Neuronal stem cell (in vitro differentiated cells): ENCODE measurements at regions not wholly inside any gene's neighbourhood (a gene's known extent, or its start where the extent isn't known, plus 50 kb on each side); places are given as distances from the start of the nearest gene placed in this dataset.

ENCODE experiments used
- DNase-seq: peaks from one replicate; pipeline ENCODE4 v3.0.0-alpha.2; 2013; ENCODE audit warnings: low spot score
- H2AFZ ChIP-seq: one replicate; pipeline ENCODE4 v1.6.1; 2013; ENCODE audit warnings: mild to moderate bottlenecking, low read length, inconsistent platforms
- H2AK5ac ChIP-seq: 2 replicates; pipeline ENCODE4 v1.6.1; 2013; ENCODE audit warnings: low read depth, mild to moderate bottlenecking, inconsistent platforms, low read length, moderate library complexity, mixed read lengths
- H2BK120ac ChIP-seq: 2 replicates; pipeline ENCODE4 v1.6.1; 2013; ENCODE audit warnings: low read depth, mild to moderate bottlenecking, inconsistent platforms, low read length, moderate library complexity, mixed read lengths
- H2BK12ac ChIP-seq: one replicate; pipeline ENCODE4 v1.6.1; 2013; ENCODE audit warnings: low read length, inconsistent platforms
- H2BK15ac ChIP-seq: 2 replicates; pipeline ENCODE4 v1.6.1; 2013; ENCODE audit warnings: mild to moderate bottlenecking, low read length, inconsistent platforms, mixed read lengths
- H2BK5ac ChIP-seq: one replicate; pipeline ENCODE4 v1.6.1; 2013; ENCODE audit warnings: inconsistent platforms, mild to moderate bottlenecking, low read length, moderate library complexity
- H3K14ac ChIP-seq: one replicate; pipeline ENCODE4 v1.6.1; 2013; ENCODE audit warnings: low read length, inconsistent platforms
- H3K18ac ChIP-seq: 2 replicates; pipeline ENCODE4 v1.6.1; 2013; ENCODE audit warnings: low read length, inconsistent platforms
- H3K23ac ChIP-seq: 2 replicates; pipeline ENCODE4 v1.6.1; 2013; ENCODE audit warnings: low read depth, mild to moderate bottlenecking, mixed read lengths, low read length, inconsistent platforms; ENCODE audit not compliant: poor library complexity
- H3K27ac ChIP-seq: replicated peaks from 3 replicates; pipeline ENCODE4 v1.5.1; 2013; ENCODE audit warnings: low read length, inconsistent platforms
- H3K27me3 ChIP-seq, 3 experiments: 2 replicates each; pipeline ENCODE4 v1.6.1; 2013; ENCODE audit warnings: low read length in 3 of 3, mild to moderate bottlenecking in 2 of 3, inconsistent platforms in 1 of 3, low read depth in 1 of 3, mixed read lengths in 1 of 3, moderate library complexity in 1 of 3; ENCODE audit not compliant: control insufficient read depth in 3 of 3, insufficient read depth in 3 of 3
- H3K36me3 ChIP-seq, 2 donors: replicated peaks in 1 of 2; 2 replicates each; pipeline ENCODE4 v1.6.1; 2013; ENCODE audit warnings: low read length in 2 of 2; ENCODE audit not compliant: control insufficient read depth in 2 of 2, insufficient read depth in 2 of 2
- H3K4ac ChIP-seq: 2 replicates; pipeline ENCODE4 v1.6.1; 2013; ENCODE audit warnings: inconsistent platforms, mild to moderate bottlenecking, low read length, moderate library complexity
- H3K4me1 ChIP-seq, 2 donors: 1 replicate in 1 of 2; 2 replicates in 1 of 2; pipeline ENCODE4 v1.6.1; 2013; ENCODE audit warnings: low read length in 2 of 2, low read depth in 1 of 2; ENCODE audit not compliant: control insufficient read depth in 2 of 2, insufficient read depth in 1 of 2
- H3K4me2 ChIP-seq: one replicate; pipeline ENCODE4 v1.6.1; 2013; ENCODE audit warnings: mild to moderate bottlenecking, low read length, inconsistent platforms; ENCODE audit not compliant: insufficient read depth, poor library complexity, severe bottlenecking
- H3K4me3 ChIP-seq, 2 donors: 2 replicates each; pipeline ENCODE4 v1.5.1; 2013; ENCODE audit warnings: low read length in 2 of 2, mild to moderate bottlenecking in 2 of 2, inconsistent platforms in 1 of 2, moderate library complexity in 1 of 2
- H3K79me1 ChIP-seq: one replicate; pipeline ENCODE4 v1.6.1; 2013; ENCODE audit warnings: low read depth, mild to moderate bottlenecking, inconsistent platforms, low read length, moderate library complexity
- H3K9ac ChIP-seq: one replicate; pipeline ENCODE4 v1.6.1; 2013; ENCODE audit warnings: mild to moderate bottlenecking, low read depth, low read length, inconsistent platforms; ENCODE audit not compliant: poor library complexity
- H3K9me3 ChIP-seq, 2 donors: replicated peaks in 1 of 2; 2 replicates each; pipeline versions ENCODE3 to v1.6.1; 2013; ENCODE audit warnings: low read length in 2 of 2, mild to moderate bottlenecking in 2 of 2, inconsistent platforms in 1 of 2, low read depth in 1 of 2, mixed read lengths in 1 of 2, moderate library complexity in 1 of 2; ENCODE audit not compliant: control insufficient read depth in 2 of 2, insufficient read depth in 1 of 2
- H4K8ac ChIP-seq: one replicate; pipeline ENCODE4 v1.6.1; 2013; ENCODE audit warnings: low read depth, mild to moderate bottlenecking, inconsistent platforms, low read length, moderate library complexity
- H4K91ac ChIP-seq: one replicate; pipeline ENCODE4 v1.6.1; 2013; ENCODE audit warnings: low read length, low read depth, mild to moderate bottlenecking, inconsistent platforms; ENCODE audit not compliant: poor library complexity
- WGBS, 2 donors: extraction: QIAGEN DNeasy Blood & Tissue Kit; methylation state at CpG; one replicate each; pipeline ENCODE4 v1.1.7; 2013; ENCODE audit warnings: missing lambda C conversion rate in 2 of 2, mixed read lengths in 1 of 2; ENCODE audit not compliant: insufficient read length in 2 of 2, insufficient replicate concordance in 1 of 2; ENCODE audit errors: extremely low coverage in 2 of 2; 5-methylcytosine and 5-hydroxymethylcytosine counted together

DNA sequence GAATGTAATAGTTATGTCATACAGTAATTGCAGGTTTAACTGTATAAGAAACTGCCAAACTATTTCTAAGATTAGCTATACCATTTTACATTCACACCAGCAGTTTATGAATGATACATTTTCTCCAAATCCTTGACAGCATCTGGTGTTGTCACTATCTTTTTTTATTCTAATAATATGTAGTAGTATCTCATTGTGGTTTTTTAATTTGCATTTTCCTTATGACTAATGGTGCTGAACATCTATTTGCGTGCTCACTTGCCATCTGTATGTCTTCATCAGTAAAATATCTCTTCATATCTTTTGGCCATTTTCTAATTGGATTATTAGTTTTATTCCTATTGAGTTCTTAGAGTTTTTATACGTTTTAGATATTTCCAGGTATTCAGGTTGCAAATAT lies 994.0 kb upstream of the SEMA6D start:
- no peak overlapping the region for H4K8ac ChIP-seq
- no peak overlapping the region for H3K4ac ChIP-seq
- H2BK5ac ChIP-seq: no peak overlapping the region
- no CpG with 5 or more reads among the region's 2 CpGs for WGBS, 2 donors
- DNase-seq: no peak
- H3K14ac ChIP-seq: no peak overlapping the region
- no peak overlapping the region for H3K9ac ChIP-seq
- H3K27ac ChIP-seq: no peak overlapping the region
- no peak overlapping the region for H2BK12ac ChIP-seq
- no peak overlapping the region for H4K91ac ChIP-seq
- no peaks in the 10 kb centered on the region for H3K27me3 ChIP-seq
- H3K4me3 ChIP-seq: no peak overlapping the region
- H2AFZ ChIP-seq: no peak overlapping the region
- no peak overlapping the region for H3K4me2 ChIP-seq
- no peak overlapping the region for H3K18ac ChIP-seq
- H2AK5ac ChIP-seq: no peak overlapping the region
- no peaks in the 10 kb centered on the region for H3K36me3 ChIP-seq
- no peak overlapping the region for H3K23ac ChIP-seq
- H2BK15ac ChIP-seq: no peak overlapping the region
- H3K9me3 ChIP-seq: no peaks in the 10 kb centered on the region
- no peak overlapping the region for H2BK120ac ChIP-seq
- no peaks in the 10 kb centered on the region for H3K4me1 ChIP-seq
- H3K79me1 ChIP-seq: no peaks in the 10 kb centered on the region

DNA sequence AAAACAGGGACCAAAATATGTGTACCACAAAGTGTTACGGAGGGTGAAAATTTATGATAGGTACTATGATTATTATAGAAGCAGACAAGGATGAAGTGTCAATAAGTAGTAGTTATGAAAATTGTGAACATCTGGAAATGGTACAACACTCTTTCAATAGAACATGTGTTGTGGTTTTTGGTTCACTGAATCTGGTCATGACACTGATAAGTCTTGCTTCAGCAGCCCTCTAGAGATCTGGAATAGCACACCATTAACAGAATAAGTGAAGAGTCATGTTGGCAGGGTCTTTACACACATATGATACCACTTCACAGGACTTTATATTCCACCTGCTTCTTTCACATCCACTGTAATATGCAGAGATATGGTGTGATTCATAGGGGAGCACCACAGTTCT lies 985.2 kb upstream of the SEMA6D start:
- peaks cover 1% of the 10 kb centered on the region for H3K79me1 ChIP-seq
- WGBS, 2 donors: no CpG with 5 or more reads among the region's 1 CpG
- H3K4me1 ChIP-seq: no peaks in the 10 kb centered on the region
- no peak overlapping the region for H3K4ac ChIP-seq
- H2BK5ac ChIP-seq: no peak overlapping the region
- DNase-seq: no peak
- peaks cover 0 to 8% of the 10 kb centered on the region in 2 donors for H3K9me3 ChIP-seq
- H4K91ac ChIP-seq: no peak overlapping the region
- H2BK12ac ChIP-seq: no peak overlapping the region
- no peak overlapping the region for H3K27ac ChIP-seq
- no peaks in the 10 kb centered on the region for H3K36me3 ChIP-seq
- no peak overlapping the region for H3K18ac ChIP-seq
- H3K9ac ChIP-seq: no peak overlapping the region
- H3K23ac ChIP-seq: no peak overlapping the region
- H2AFZ ChIP-seq: no peak overlapping the region
- H2BK15ac ChIP-seq: no peak overlapping the region
- no peak overlapping the region for H3K14ac ChIP-seq
- no peak overlapping the region for H4K8ac ChIP-seq
- H3K4me2 ChIP-seq: no peak overlapping the region
- H3K4me3 ChIP-seq: no peak overlapping the region
- H2AK5ac ChIP-seq: no peak overlapping the region
- no peak overlapping the region for H2BK120ac ChIP-seq
- no peaks in the 10 kb centered on the region for H3K27me3 ChIP-seq

DNA sequence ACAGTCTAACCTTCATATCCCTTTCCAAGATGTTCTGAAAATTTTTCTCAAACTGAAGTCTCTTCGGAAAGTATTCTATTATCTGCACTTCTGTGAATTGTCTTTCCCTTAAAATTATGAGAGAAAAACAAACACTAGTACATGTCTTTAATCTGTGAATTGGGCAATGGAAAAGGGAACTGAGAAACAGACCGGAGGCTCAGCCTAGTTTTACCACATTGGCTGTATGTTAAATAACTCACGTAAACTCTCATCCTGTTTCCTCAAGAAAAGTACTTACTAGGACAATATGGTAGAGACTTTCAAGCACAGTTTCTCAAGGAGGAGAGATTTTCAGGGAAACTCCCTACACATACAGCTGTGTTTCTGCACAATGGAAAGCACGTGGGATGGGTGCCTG lies 982.2 kb upstream of the SEMA6D start:
- no peak overlapping the region for H3K14ac ChIP-seq
- no peak overlapping the region for H2BK12ac ChIP-seq
- H3K79me1 ChIP-seq: no peaks in the 10 kb centered on the region
- H3K9me3 ChIP-seq: peaks cover 0 to 1% of the 10 kb centered on the region in 2 donors
- H2BK15ac ChIP-seq: no peak overlapping the region
- no peaks in the 10 kb centered on the region for H3K27me3 ChIP-seq
- H2BK120ac ChIP-seq: no peak overlapping the region
- H2AK5ac ChIP-seq: no peak overlapping the region
- no peak overlapping the region for H3K4me2 ChIP-seq
- no peak overlapping the region for H2BK5ac ChIP-seq
- no peak overlapping the region for H4K8ac ChIP-seq
- no peak overlapping the region for H3K23ac ChIP-seq
- DNase-seq: no peak
- H3K9ac ChIP-seq: no peak overlapping the region
- H3K4me1 ChIP-seq: no peaks in the 10 kb centered on the region
- H3K4ac ChIP-seq: no peak overlapping the region
- no peak overlapping the region for H3K18ac ChIP-seq
- H3K4me3 ChIP-seq: no peak overlapping the region
- whole genome bisulfite sequencing, 2 donors: no CpG with 5 or more reads among the region's 4 CpGs
- H3K27ac ChIP-seq: no peak overlapping the region
- no peaks in the 10 kb centered on the region for H3K36me3 ChIP-seq
- H4K91ac ChIP-seq: no peak overlapping the region
- H2AFZ ChIP-seq: no peak overlapping the region

DNA sequence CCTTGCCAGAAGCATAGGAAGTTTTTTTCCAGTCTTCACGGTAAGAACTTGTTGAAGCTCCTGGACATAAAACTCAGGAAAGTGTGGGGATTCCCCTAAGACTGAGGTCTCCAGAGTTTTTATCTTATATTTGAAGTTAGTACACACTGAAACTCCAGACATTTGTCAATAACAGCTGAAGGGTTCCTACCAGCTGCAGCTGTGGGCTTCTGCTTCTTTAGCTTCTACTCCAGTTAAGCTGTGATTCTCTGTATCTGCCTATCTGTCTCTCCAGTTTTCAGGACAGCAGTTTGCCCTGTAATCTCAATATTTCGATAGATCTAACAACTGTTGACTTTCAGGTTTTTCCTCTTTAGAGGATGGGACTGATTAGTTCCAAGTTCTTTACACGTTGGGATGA lies 966.0 kb upstream of the SEMA6D start:
- H3K23ac ChIP-seq: no peak overlapping the region
- H3K4me1 ChIP-seq: peaks cover 0 to 2% of the 10 kb centered on the region in 2 donors
- WGBS, 2 donors: no CpG with 5 or more reads among the region's 3 CpGs
- no peak overlapping the region for H2AFZ ChIP-seq
- H2BK120ac ChIP-seq: no peak overlapping the region
- no peak for DNase-seq
- no peaks in the 10 kb centered on the region for H3K27me3 ChIP-seq
- H3K9ac ChIP-seq: no peak overlapping the region
- H3K36me3 ChIP-seq: no peaks in the 10 kb centered on the region
- H3K79me1 ChIP-seq: no peaks in the 10 kb centered on the region
- no peak overlapping the region for H4K8ac ChIP-seq
- H3K27ac ChIP-seq: no peak overlapping the region
- no peak overlapping the region for H2BK15ac ChIP-seq
- H4K91ac ChIP-seq: no peak overlapping the region
- H3K4me3 ChIP-seq: no peak overlapping the region
- H3K4me2 ChIP-seq: no peak overlapping the region
- H3K4ac ChIP-seq: no peak overlapping the region
- H3K18ac ChIP-seq: no peak overlapping the region
- no peak overlapping the region for H2BK5ac ChIP-seq
- no peak overlapping the region for H2BK12ac ChIP-seq
- no peak overlapping the region for H3K14ac ChIP-seq
- H3K9me3 ChIP-seq: peaks cover 0 to 2% of the 10 kb centered on the region in 2 donors
- no peak overlapping the region for H2AK5ac ChIP-seq
